Non-pigmented ciliary epithelial cell (primary cell): ENCODE measurements at regions not wholly inside any gene's neighbourhood (a gene's known extent, or its start where the extent isn't known, plus 50 kb on each side); places are given as distances from the start of the nearest gene placed in this dataset.

Source experiments
- DNase-seq: peaks from one replicate; pipeline ENCODE4 v3.0.0-alpha.2; 2010; ENCODE audit warnings: low read depth

- DNase-seq, result no peak
Measured at GRCh38 chr15:93645594-93645993, 556.6 kb upstream of the RGMA start.

- DNase-seq, result no peak
Measured at GRCh38 chr15:93644595-93644994, 555.6 kb upstream of the RGMA start.

GRCh38 chr15:93640411-93640962 is 551.5 kb upstream of the RGMA start:
- no peak for DNase-seq

DNA sequence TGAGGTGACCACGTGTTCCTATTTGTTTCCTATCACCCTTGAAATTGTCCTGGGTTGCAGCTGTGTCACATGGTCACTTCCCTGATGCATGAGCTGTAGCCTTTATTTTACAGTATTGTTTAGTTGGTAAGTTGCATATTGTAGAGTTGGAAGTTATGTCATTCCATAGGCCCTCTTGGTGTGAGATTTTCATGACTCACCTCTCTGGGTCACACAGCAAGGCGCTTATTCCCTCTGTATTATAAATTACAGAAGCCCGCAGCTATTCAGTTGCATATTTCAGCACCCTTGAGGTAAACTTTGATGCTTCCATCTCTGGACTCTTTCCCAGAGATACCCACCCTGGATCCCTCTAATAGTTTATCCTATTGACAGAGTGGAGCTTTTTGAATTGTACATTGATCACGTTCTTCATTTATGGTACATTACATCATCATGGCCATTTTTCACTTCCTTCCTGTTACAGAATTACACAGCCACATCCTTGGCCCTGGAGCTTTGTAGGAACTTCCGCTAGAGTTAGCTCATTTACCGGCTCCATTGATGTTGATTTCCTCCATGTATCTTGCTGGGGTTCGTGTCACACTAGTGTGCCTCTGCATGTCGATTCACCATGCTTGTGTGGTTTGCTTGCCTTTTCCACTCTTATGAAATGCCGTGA is 543.1 kb upstream of the RGMA start:
- no peak for DNase-seq

DNA sequence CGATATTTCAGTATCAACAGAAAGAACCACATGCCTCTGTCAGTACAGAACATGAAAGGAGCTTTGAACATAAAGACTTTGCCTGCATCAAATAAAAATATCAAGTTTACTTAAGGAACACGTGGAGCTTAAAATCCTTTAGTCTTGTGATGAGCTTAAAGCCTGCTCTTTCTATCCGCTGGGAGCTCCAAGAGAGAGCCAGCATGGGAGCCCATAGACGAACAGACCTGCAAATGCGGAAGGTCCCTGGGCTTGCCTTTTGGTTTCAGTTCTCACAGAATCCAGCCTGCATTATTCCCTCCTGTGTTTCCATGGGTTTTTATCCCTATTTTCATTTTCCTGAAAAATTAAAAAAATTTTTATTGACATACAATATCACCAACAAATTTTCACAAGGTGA is 530.6 kb upstream of the RGMA start:
- no peak for DNase-seq

GRCh38 chr15:93617443-93617842 is 528.4 kb upstream of the RGMA start:
- DNase-seq, result no peak

- DNase-seq, result no peak
Measured at GRCh38 chr15:93614386-93615104, 525.5 kb upstream of the RGMA start.

DNA sequence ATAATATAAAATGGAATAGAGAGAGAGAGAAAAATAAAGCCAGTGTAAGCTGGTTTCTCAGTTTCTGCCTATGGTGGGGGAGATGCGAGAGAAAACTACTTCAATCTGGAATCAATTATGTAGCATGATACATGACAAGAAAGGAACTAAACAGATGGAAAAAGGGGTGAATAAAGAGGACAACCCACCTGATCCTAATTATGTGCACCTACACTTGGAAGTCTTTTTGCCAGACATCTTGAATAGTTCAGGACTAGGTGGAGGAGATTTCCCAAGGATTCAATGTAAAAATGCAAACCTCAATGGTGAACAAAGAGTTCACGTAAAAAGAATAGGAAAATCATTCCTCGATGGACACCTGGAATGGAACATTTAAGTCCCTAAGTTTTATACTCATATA is 524.4 kb upstream of the RGMA start:
- no peak for DNase-seq

DNA sequence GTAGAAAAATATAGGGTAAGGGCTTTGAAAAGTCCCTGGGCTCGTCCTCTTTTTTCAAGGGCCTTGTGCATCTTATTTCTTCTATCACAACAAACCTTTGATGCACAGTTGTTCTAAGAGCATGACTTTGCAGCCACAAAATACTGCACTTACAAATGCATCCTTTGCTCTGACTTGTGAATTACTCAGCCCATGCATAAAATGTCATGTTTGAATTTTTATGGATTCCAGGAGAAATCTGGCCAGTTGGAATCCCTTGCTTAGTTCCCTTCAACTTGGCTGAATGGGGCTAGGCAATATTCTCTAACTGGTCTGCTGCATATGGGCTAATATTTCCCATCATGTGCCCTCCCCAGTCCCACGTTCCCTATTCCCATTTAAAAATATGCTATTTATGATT is 523.9 kb upstream of the RGMA start:
- DNase-seq, result no peak

DNA sequence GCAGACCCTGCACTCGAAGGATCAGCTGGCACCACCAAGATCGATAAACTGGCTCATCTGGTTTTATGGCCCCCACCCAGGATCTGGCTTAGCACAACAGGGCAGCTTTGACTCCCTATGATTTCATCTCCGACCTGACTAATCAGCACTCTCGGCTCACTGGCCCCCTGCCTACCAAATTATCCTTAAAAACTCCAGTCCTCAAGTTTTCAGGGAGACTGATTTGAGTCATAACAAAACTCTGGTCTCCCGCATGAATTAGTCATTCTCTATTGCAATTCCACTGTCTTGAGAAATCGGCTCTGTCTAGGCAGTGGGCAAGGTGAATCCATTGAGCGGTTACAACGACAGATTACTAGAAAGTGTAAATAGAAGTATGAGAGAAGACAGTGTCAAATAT is 521.9 kb upstream of the RGMA start:
- DNase-seq, result no peak

DNA sequence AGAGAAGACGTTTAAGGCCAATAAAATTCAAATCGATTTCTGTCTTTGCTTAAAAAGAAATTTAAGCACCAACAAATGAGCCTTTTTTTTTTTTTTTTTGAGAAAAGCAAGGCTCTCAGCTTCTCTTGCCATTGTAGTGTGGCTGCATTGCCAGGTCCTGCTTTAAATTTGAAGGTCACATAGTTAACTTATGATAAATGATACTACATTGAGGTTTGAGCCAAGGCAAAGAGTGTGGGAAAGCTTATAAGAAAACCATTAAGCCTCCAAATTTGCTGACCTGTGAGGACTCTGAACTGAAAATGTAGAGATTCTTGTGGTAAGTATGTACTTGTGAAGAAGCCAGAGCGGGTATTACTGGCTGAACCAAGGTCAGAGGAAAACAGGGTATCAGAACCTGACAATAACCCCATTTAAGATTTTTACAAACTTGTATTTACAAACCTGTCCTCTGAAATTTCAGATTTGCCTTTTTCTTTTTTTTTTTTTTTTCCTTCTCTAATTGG is 519.7 kb upstream of the RGMA start:
- DNase-seq, result no peak

DNA sequence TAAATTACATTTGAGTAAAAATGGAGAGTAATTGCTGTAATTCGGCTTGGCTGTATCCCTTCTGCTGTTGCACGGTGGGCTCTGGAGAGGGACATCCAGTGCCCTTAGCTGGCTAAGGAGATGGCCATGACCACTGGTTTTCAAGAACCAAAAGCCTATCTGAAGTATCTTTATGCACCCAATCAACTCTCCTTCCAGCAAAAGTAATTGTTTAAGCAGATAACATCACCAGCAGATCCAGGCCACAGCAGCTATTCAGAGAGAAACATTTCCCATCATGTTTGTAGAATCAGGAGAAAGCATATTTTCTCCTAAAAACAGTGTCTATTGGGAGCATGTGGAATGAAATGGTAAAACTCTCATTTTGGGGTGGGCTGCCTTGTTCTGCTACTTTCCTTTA is 514.5 kb upstream of the RGMA start:
- DNase-seq, result no peak

DNA sequence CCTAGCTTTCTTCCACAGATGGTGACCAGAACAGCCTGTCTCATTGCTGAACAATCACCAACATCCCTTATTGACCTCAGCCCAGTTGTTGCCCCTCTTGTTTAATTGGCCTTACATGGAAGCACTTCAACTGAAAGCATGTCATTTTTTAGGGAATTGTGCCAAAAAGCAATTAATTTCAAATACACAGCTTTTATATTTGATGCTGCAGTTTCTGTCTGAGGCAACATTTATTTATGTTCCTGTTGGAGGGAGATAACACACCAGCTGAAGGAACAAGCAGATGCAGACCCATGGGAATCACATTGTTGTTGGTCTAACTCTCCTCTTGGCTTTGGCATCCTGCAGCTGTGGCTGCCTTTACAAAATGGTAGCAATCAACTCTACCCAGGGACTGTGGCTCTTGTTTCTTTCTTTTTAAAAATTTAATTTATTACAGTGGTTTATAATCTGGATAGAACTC is 498.1 kb upstream of the RGMA start:
- DNase-seq, result no peak

- DNase-seq, result no peak
Measured at GRCh38 chr15:93585012-93585411, 496.0 kb upstream of the RGMA start.

GRCh38 chr15:93583968-93584367 is 495.0 kb upstream of the RGMA start:
- no peak for DNase-seq

DNA sequence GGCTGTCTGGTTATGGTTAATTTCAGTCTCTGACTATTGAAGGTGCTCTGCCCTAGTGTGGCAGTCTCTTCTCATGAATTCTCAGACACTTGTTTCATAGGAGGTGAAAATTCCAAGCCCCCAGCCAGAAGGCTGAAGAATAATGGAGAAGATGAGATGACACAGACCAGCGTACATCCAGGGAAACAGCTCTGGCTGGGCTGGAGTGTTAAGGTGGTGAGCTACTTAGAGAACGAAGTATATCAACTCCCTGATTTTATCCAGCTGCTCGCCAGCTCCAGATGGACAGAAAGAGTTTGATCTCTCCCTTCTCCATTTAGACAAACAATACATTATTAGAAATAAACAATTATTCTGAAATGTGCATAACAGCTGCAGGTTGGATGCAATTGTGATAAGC is 494.5 kb upstream of the RGMA start:
- DNase-seq, result no peak

DNA sequence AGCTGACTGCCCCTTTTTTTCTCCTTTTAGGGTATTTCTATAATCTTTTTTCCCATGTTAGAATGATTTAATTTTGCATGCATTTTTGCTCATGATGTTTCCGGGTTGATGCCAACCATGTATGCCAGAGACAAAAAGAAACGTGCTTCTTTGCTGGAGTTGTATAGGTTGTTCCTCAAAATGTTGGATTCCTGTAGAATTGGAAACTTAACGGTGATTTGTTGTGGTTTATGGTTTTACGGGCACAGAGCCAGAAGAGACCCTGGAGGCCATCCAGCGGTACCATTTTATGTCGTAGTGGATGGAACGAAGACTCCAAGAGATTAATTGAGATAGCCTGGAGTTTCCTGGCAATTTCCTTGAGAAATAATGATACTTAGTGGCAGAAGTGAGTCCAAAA is 481.5 kb upstream of the RGMA start:
- no peak for DNase-seq

DNA sequence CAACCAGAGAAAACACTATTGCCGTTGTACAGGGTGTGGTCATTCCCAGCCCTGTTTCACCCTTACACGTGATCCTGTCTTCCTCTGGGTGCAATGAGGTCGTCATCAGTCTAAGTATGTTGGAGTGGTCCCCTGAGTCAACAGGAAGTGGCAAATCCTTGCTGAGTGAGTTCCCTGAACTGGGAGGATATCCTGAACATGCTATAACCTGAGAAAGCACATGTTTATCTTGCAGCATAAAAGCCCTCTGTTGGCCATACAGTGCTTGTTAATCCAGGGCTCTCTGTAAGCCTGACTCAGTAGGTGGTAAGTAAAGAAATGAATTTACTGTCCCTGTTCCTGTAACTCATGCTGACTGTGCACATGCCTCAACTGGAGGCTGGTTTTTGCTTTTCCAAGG is 477.8 kb upstream of the RGMA start:
- DNase-seq, result no peak

DNA sequence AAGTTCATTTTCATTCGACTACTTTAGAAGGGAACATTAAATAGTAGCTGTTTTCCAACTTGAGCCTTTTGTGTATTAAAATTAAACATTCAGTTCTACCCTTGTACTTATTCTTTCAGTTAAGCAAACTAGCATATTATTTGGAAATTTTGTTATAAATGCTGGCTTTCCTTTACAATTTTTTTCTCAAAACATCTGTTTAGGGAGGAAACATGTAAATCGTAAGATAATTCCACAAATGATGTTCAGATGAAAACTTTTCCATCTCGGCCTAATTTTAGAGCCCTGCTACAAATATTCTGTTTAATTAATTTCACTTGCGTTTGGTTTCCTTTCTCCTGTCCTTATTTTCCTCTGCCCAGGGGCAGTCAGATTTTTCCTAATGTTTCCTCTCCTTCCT is 476.2 kb upstream of the RGMA start:
- DNase-seq, result no peak

DNA sequence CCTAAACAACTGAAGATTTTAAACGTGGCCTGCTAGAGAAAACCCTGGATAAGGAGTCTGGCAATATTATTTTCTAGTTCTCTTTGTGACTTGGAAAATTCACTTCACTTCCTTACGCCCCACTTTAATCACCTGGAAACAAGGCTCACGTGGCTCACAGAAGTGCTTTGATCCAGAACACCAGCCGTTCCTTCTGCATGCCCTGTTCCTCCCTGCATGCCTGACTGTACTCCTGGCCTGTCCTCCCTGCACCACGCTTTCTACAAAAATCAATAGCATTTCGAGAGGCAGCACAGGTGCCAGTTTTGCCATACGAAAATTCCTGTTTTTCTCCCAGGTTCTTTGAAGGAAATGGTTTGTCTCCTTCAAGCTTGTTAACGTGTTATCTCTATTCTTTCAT is 474.2 kb upstream of the RGMA start:
- DNase-seq, result no peak

GRCh38 chr15:93562395-93563123 is 473.5 kb upstream of the RGMA start:
- DNase-seq, result no peak

DNA sequence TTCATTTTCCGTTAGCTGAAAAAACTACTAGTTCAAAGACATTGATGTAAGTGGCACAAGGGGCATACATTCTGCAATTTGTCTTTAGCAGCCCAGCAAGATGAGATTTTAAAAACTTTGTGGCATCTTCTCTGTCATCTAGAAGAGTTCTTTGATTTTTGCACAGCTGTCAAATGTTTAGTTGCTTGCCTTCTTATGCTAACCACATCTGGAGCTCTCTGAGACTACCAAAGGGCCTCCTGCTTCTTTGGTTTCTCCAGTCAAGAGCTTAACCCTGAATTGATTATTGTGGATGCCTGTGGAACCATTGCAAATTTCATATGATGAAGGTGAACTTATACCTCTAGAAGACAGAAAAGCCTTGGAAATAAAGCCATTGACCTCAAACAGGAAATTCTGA is 468.7 kb upstream of the RGMA start:
- DNase-seq, result no peak
